Skin of body (tissue), 1 donor: ENCODE measurements at regions not wholly inside any gene's neighbourhood (a gene's known extent, or its start where the extent isn't known, plus 50 kb on each side); places are given as distances from the start of the nearest gene placed in this dataset.
"Not testable (repeated sequence)": the region's sequence is repeated elsewhere in the genome, so short reads cannot be mapped to it uniquely, and the experiment has no call there.

Experiments used
- DNase-seq: peaks from one replicate; lab custom pipeline; 2025; lab: John Stamatoyannopoulos, UW

DNA sequence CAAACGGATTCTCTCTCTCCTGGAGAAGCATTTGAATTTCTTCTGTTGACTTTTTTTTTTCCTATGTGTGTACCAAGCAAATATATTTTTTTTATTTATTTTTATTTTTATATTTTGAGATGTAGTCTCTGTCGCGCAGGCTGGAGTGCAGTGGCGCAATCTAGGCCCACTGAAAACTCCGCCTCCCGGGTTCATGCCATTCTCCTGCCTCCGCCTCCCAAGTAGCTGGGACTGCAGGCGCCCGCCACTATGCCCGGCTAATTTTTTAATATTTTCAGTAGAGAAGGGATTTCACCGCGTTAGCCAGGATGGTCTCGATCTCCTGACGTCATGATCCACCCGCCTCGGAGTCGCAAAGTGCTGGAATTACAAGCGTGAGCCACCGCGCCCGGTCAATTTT, 549.5 kb upstream of the GNPDA2 start:
- DNase-seq, result no peak

DNA sequence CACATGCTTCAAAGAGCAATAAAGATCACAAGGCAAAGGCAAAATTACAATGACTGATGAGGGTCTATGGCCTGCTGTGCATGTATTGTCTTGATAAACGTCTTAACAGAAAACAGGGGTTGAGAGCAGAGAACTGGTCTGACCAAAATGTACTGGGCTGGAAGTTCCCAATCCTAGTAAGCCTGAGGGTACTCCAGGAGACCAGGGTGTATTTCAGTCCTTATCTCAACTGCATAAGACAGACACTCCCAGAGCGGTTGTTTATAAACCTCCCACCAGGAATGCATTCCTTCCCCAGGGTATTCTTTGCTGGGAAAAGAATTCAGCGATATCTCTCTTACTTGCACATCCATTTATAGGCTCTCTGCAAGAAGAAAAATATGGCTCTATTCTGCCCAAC, 521.8 kb upstream of the GNPDA2 start:
- DNase-seq, result not testable (repeated sequence)

DNA sequence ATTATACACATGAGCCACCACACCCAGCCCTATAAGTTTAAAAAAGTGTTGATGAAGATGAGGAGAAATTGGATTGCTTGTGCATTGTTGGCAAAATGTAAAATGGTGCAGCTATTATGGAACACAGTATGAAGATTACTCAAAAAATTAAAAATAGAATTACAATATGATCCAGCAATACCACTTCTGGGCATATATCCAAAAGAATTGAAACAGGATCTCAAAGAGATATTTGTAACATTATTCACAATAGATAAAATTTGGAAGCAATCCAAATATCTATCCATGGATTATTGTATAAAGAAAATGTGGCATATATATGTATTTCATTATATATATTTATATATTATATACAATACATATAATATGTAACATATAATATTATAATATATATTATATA, 515.6 kb upstream of the GNPDA2 start:
- no peak for DNase-seq

DNA sequence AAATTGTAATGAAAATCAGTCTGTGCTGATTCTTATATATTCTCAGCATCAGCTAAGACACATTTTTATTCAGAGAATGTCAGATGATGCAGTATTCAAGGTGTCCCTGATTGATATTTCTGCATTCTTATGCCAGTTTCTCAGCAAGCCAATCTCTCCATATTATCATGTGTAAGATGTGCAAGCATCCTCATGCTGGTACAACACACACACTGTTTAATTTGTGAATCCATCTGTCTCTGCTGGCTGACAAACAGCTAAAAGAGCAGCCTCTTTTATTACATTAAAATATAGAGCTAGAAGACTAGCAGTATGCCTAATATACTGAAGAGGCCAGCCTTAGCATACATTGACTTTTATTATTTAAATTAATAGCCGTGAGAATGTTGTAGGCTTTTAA, 502.9 kb upstream of the GNPDA2 start:
- no peak for DNase-seq

DNA sequence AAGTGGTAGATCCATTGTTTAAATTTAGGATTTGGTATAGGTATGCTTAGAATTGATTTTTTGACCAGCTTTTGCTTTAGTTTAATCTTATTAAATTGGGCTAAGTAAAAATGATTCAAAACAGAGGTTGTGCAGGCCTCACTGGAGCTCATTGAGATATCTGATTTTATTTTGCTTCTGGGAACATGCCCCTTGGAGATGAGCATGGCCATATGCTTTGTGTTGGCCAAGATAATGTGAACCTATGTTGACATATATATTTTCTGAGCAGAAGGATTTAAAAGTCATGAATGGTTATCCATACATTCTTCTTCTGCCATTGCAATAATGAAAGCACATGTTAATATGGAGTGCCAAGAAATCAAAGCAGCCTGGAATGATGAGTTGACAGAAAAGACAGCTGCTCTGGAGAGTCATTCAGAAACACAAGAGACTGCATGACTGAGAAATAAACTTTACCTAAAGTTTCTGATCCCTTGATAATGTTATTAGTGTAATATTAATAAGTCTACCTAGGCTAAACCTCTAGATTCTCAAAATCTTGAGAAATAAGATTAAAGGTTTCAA, 489.7 kb upstream of the GNPDA2 start:
- no peak for DNase-seq

DNA sequence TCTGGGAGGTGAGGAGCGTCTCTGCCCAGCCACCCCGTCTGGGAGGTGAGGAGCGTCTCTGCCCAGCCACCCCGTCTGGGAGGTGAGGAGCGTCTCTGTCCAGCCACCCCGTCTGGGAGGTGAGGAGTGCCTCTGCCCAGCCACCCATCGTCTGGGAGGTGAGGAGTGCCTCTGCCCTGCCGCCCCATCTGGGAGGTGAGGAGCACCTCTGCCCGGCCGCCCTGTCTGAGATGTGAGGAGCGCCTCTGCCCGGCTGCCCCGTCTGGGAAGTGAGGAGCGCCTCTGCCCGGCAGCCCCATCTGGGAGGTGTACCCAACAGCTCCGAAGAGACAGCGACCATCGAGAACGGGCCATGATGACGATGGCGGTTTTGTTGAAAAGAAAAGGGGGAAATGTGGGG, 482.1 kb upstream of the GNPDA2 start:
- not testable (repeated sequence) for DNase-seq

DNA sequence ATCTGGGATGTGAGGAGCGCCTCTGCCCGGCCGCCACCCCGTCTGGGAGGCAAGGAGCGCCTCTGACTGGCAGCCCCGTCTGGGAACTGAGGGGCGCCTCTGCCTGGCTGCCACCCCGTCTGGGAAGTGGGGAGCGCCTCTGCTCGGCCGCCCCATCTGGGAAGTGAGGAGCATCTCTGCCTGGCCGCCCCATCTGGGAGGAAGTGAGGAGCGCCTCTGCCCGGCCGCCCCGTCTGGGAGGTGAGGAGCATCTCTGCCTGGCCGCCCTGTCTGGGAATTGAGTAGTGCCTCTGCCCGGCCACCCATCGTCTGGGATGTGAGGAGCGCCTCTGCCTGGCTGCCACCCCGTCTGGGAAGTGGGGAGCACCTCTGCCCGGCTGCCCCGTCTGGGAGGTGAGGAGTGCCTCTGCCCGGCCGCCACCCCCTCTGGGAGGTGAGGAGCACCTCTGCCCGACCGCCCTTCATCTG, 481.5 kb upstream of the GNPDA2 start:
- DNase-seq, result not testable (repeated sequence)

DNA sequence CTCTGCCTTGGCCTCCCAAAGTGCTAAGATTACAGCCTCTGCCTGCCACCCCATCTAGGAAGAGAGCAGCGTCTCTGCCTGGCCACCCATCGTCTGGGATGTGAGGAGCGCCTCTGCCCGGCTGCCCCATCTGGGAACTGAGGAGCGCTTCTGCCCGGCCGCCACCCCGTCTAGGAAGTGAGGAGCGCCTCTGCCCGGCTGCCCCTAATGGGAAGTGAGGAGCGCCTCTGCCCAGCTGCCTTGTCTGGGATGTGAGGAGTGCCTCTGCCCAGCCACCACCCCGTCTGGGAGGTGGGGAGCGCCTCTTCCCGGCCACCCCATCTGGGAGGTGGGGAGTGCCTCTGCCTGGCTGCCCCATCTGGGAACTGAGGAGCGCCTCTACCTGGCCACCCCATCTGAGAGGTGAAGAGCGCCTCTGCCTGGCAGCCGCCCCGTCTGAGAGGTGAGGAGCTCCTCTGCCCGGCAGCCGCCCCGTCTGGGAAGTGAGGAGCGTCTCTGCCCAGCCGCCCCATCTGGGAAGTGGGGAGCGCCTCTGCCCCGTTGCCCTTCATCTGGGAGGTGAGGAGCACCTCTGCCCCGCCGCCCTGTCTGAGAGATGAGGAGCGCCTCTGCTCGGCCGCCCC, 481.0 kb upstream of the GNPDA2 start:
- not testable (repeated sequence) for DNase-seq

DNA sequence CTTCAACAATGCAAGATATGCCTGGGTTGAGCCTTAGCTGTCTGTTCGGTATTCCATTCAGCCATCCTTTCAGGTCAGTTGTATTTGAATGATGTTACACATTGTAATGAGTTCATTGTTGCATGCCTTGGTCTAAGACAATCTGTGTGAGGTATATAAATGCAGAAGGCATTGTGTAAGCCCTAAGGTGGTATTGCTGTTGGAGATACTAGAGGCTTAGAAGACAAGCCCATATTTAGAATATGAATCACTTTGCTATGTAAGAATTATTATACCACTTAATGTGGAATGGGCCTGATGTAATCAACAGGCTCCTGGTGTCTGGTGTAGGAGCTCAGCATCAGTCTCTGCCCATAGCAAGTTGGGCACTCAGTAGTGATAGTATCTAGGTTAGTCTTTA, 473.4 kb upstream of the GNPDA2 start:
- DNase-seq, result no peak

DNA sequence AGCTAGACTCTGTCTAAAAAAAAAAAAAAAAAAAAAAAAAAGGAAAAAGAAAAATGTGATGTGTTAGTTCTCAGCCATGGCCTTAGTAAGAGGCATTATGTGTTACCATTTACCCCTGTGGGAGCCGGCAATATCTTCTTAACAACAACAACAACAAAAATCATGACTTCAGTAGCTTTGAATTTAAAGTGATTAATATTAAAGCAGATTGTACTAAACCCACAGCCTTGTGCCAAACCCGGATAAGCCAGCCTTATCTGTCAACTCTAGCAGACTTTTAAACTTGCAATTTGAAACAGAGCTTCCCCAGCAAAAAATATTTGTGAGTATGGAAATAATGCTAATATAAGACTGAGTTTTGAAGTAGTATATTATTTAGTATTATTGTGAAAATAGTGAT, 462.1 kb upstream of the GNPDA2 start:
- DNase-seq, result no peak

DNA sequence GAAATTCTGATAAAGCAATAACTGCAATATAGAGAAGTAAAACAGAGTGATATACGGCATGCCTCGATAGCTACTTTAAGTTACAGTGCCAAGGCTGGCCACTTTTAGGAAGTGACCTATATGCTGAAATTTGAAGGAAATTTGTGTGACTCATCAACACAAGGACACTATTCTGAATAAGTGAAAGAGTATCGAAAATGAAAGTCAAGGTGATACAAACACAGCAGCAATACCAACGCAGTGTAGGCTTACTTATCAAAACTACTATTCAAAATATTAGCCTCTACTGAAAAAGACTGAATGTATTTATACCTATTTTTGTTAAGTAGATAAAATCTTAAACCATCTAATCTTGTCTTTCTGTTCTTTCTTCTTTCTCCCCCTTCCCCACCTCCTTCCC, 459.9 kb upstream of the GNPDA2 start:
- DNase-seq, result no peak

DNA sequence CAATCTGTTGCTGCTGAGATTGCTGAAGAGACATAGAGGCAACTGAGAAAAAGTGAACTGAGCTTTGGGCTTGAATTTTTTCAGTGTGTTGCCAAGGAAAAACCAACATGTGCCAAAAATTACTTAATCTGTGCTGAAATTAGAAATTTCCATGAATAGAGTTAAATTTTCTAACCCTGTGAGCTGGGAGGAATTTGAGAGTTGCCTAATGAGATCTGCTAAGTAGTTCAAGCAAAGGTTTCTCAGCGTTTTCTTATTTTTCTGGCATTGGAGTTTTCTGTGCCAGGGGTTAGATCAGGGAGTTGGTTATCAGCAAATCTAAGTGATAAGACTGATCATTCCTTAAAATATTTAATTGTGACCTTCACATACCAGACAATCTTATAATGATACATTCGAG, 457.5 kb upstream of the GNPDA2 start:
- no peak for DNase-seq

DNA sequence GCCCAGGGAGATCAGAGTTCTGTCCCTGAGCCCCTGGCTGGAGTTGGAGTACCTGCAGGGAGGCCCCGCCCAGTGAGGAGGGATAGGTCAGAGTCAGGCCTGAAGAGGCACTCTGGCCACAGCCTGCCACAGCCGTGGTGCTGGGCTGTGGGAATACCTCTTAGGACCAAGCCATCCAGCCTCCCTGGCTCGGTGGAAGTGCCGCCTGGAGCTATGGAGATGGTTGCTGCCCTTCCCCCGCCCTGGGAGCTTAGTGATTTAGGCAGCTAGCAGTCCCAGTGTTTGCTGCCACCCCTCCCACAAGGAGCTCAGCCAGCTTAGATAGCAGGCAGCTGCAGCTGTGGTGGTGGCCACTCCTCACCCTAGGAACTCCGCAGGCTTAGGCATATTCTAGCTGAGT, 446.3 kb upstream of the GNPDA2 start:
- DNase-seq, result no peak

DNA sequence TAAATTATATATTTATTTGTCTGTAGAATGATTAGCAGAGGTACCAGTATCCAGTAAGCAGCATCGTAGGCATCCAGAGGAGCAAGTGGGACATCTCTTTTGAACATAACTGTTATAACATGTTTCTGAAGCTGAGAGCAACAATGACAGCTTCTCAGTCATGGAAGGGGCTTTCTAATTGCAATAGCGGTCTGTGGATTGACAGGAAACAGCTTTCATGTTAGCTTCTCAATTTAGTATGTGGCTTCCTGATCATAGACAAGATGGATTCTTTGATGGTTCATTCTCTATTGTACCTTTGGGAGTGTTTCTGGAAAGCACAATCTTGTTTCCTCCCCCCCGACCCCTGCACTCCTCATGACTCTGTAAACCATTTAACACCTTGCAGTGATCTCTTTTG, 434.6 kb upstream of the GNPDA2 start:
- DNase-seq, result no peak

DNA sequence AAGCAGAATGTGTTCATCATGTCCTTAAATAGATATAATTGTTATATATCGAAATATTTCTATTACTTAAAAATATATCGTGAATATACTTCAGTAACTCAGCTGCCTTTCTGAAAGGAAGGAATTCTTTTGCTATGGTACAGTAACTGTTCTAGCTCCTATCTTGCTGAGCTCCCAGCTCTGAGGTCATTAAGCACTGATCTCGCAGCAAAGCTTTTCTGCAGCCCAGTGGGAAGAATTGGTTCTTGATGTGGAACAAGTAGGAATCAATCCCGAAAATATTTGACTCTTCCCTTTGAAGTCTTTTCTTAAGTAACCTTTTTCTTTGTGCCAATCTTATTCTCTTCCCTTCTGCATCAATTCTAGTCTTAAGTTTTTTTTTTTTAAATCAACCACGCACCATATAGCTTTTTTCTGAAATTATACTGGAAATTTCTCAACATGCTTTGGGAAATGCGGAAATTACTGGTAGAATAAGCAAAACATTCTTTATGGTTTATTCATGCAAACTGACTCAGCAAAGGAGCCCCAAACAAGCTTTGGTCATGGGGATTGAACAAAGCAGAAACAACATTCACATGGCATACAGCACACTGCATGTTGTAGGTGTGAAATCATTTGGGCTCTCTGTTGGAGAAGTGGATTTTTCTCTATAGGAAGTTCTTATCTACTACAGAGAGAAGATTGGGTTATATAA, 428.9 kb upstream of the GNPDA2 start:
- no peak for DNase-seq

DNA sequence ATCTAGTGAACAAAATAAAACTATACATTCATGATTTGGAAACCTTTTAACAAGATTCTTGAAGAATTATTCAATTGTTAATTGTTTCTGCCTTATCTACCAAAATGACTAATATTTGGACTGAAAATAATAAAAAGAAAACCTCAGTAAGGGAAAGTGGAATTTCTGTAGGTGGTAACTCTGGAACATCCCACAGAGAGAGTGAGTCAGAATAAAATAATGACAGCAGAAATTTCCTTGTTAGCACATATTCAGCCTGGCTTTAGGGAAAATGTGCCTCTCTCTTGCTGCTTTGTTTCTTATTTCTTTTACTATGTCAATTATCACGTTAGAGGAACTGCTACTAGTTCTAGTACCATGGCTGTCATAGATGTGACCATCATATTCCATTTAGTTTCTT, 421.5 kb upstream of the GNPDA2 start:
- DNase-seq, result no peak

DNA sequence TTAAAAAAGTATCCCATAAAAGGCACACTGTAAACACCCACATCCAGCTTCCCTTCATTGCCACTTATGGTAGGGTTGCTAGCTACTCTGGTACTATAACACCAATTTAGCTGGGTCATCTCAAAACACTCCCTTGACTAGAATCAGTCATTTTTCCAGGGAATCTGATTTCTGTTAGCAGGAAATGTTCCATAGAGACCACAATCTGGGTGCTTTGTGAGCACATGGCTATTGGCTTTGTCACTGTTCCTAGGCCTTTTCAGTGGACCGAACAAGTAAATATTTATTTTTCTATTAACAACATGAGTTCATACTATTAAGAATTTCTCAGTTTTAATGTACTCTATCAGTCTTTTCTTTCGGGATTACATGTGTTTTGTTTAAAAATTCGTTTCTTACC, 404.7 kb upstream of the GNPDA2 start:
- DNase-seq, result no peak

DNA sequence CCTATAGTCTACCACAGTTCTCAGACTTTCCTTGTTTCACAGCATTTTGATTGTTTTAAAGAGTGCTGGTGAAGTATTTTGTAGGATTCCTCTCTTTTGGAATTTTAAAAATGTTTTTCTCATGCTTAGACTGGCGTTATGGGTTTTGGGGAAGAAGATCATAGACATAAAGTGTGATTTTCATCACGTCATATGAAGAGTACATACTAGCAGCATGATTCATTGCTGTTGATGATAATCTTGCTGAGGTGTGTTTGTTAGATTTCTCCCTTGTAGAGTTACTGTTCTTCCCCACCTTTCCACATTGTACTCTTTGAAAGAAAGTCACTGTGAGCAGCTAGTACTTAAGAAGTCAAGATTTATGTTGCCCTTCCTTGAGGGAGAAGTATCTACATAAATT, 396.1 kb upstream of the GNPDA2 start:
- DNase-seq, result no peak

DNA sequence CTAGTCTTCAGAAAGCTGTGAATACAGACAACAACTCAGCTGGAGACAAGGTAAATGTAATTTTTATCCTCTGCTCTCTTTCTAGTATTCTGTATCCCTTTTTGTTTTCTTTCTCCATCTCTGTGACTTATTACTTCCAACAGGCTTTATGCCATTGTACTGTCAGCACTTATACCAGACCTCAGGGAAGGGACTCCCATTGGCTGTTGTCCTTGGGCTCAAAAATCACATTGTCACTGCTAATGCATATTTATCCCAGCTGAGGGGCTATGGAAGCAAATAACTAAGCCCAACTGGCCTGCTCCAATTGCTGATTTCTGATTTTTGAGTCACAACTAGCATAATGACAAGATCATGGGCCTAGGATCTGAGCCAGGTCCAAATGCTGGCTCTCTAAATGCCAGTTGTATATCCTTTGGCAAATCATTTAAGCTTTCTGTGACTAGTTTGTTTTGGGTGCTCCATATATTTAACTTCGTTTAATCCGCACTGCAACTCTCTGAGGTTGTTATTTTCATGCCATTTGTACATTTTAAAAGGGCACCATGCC, 395.1 kb upstream of the GNPDA2 start:
- no peak for DNase-seq

DNA sequence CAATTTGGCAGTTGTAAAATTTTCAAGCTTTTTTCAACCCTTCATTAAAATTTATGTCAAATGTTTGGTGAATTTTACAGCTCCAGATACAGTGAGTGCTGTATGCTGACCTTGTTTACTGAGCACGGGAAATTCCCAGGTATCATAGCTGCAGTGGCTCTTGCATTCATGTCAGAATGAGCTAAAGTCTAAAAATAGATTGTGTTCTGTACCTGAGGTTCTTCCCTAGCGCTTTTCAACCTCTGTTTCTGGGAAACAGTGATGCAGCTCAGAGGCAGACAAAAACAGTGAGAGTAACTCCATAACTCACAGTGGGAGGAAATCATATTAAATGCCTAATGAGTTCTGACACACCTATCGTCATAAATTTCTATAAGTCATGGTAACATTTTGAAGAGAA, 393.8 kb upstream of the GNPDA2 start:
- no peak for DNase-seq

DNA sequence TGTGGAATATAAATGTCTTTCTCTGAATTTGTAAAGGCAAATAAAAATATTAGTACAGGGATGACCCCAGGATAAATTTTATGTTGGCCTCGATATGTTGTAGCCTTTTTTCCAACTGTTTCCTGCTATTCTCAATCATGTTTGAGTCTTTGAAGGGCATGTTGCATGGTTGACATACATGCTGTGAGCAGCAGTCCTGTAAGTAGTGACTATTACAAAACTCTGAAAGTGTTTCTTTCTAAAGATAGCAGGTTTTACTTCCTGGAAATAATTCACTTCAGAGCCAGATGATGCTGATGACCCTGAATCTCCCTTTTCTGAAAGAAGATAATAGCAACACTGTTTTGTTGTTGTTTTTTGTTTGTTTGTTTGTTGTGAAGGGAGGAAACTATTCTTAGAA, 393.0 kb upstream of the GNPDA2 start:
- no peak for DNase-seq

DNA sequence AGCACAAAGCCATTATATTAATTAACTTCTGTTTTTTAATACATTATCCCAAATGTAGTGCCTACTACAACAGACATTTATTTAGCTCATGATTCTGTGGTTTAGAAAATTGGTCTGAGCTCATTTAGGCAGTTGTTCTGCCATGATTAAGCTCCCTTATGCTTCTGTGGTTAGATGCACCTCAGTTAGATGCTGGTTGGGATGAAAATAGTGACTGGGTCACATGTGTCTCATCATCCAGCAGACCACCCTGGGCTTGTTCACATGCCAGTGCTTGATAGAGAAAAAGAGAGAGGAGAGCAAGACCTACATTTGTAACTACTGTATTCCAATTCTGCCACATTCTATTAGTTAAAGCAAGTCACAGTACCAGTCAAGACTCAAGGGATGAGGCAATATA, 376.4 kb upstream of the GNPDA2 start:
- no peak for DNase-seq
